Stimulated activated effector memory CD8-positive, alpha-beta T cell treated with anti-CD3 and anti-CD28 coated beads, Interleukin-12 subunit alpha, Interleukin-12 subunit beta, amount 100 ng/mL, for 72 hours (primary cell): ENCODE measurements at regions not wholly inside any gene's neighbourhood (a gene's known extent, or its start where the extent isn't known, plus 50 kb on each side); places are given as distances from the start of the nearest gene placed in this dataset.

Experiments used
- ATAC-seq: fragments of 150-1000 bp; cut with Tn5 transposase; 2 replicates; pipeline ENCODE4 v1.10.0; 2021
- DNase-seq, 2 donors: peaks; one replicate each; pipeline ENCODE4 v3.0.0; 2021 to 2022; ENCODE audit warnings: low spot score in 2 of 2
- H3K27ac Mint-ChIP-seq: one replicate; pipeline ENCODE4 v1.8.0; 2022; ENCODE audit warnings: mild to moderate bottlenecking, mixed read lengths
- H3K36me3 Mint-ChIP-seq: one replicate; pipeline ENCODE4 v1.8.0; 2022; ENCODE audit warnings: mild to moderate bottlenecking, mixed read lengths
- H3K4me1 Mint-ChIP-seq: one replicate; pipeline ENCODE4 v1.8.0; 2022; ENCODE audit warnings: mixed read lengths
- H3K4me3 Mint-ChIP-seq: one replicate; pipeline ENCODE4 v1.8.0; 2022; ENCODE audit warnings: mild to moderate bottlenecking, mixed read lengths
- H3K9me3 Mint-ChIP-seq: one replicate; pipeline ENCODE4 v1.8.0; 2022; ENCODE audit warnings: mixed read lengths

- H3K9me3 Mint-ChIP-seq = no peaks in the 10 kb centered on the region
- no peak overlapping the region for H3K4me3 Mint-ChIP-seq
- DNase-seq = no peak
- no peaks in the 10 kb centered on the region for H3K36me3 Mint-ChIP-seq
- peaks cover 19% of the 10 kb centered on the region for H3K4me1 Mint-ChIP-seq
- no peak for ATAC-seq
- H3K27ac Mint-ChIP-seq = no peak overlapping the region
Observed at GRCh38 chr18:54710074-54710899, 118.0 kb upstream of the RAB27B start.

GRCh38 chr18:54710900-54711281 lies 117.4 kb upstream of the RAB27B start:
- DNase-seq (no peak), ATAC-seq (no peak)
- Mint-ChIP-seq H3K4me3 (no peak overlapping the region), H3K4me1 (peaks cover 19% of the 10 kb centered on the region), H3K36me3 (no peaks in the 10 kb centered on the region), H3K9me3 (no peaks in the 10 kb centered on the region), H3K27ac (no peak overlapping the region)

- Mint-ChIP-seq H3K27ac (no peak overlapping the region), H3K4me1 (peaks cover 20% of the 10 kb centered on the region), H3K4me3 (no peak overlapping the region), H3K9me3 (no peaks in the 10 kb centered on the region), H3K36me3 (no peaks in the 10 kb centered on the region)
- ATAC-seq (peak; percentile 64), DNase-seq (no peak)
Observed at GRCh38 chr18:54712306-54712705, 116.0 kb upstream of the RAB27B start.

GRCh38 chr18:54712758-54713157 lies 115.5 kb upstream of the RAB27B start:
- Mint-ChIP-seq H3K4me1 (peaks cover 24% of the 10 kb centered on the region), H3K4me3 (no peak overlapping the region), H3K9me3 (no peaks in the 10 kb centered on the region), H3K27ac (no peak overlapping the region), H3K36me3 (no peaks in the 10 kb centered on the region)
- no peak for ATAC-seq
- DNase-seq = no peak

GRCh38 chr18:54713386-54713785 lies 114.9 kb upstream of the RAB27B start:
- Mint-ChIP-seq H3K4me3 (no peak overlapping the region), H3K36me3 (no peaks in the 10 kb centered on the region), H3K9me3 (no peaks in the 10 kb centered on the region), H3K27ac (no peak overlapping the region), H3K4me1 (peaks cover 30% of the 10 kb centered on the region)
- no peak for ATAC-seq
- no peak for DNase-seq

- Mint-ChIP-seq H3K4me1 (peaks cover 35% of the 10 kb centered on the region), H3K36me3 (no peaks in the 10 kb centered on the region), H3K9me3 (no peaks in the 10 kb centered on the region), H3K27ac (no peak overlapping the region), H3K4me3 (no peak overlapping the region)
- DNase-seq = no peak
- ATAC-seq = no peak
Observed at GRCh38 chr18:54714851-54715250, 113.4 kb upstream of the RAB27B start.

- ATAC-seq (no peak), DNase-seq (no peak)
- no peaks in the 10 kb centered on the region for H3K9me3 Mint-ChIP-seq
- H3K4me1 Mint-ChIP-seq = peaks cover 35% of the 10 kb centered on the region
- H3K27ac Mint-ChIP-seq = no peak overlapping the region
- H3K4me3 Mint-ChIP-seq = peak overlapping the region; percentile 59
- H3K36me3 Mint-ChIP-seq = no peaks in the 10 kb centered on the region
Observed at GRCh38 chr18:54716586-54716985, 111.7 kb upstream of the RAB27B start.

GRCh38 chr18:54717673-54718407 lies 110.4 kb upstream of the RAB27B start:
- Mint-ChIP-seq H3K36me3 (no peaks in the 10 kb centered on the region), H3K9me3 (no peaks in the 10 kb centered on the region), H3K4me1 (peaks cover 35% of the 10 kb centered on the region), H3K4me3 (peak overlapping the region; percentile 59), H3K27ac (no peak overlapping the region)
- DNase-seq = peak; percentile 22 to 65
- peak; percentile 85 for ATAC-seq

- DNase-seq (no peak), ATAC-seq (peak; percentile 78)
- Mint-ChIP-seq H3K4me1 (peaks cover 30% of the 10 kb centered on the region), H3K36me3 (no peaks in the 10 kb centered on the region), H3K9me3 (no peaks in the 10 kb centered on the region), H3K4me3 (peak overlapping the region; percentile 59), H3K27ac (no peak overlapping the region)
Observed at GRCh38 chr18:54718408-54718773, 109.9 kb upstream of the RAB27B start.

GRCh38 chr18:54720620-54721019 lies 107.7 kb upstream of the RAB27B start:
- H3K4me1 Mint-ChIP-seq = peaks cover 16% of the 10 kb centered on the region
- H3K27ac Mint-ChIP-seq = no peak overlapping the region
- ATAC-seq (no peak), DNase-seq (no peak)
- no peaks in the 10 kb centered on the region for H3K9me3 Mint-ChIP-seq
- H3K36me3 Mint-ChIP-seq = no peaks in the 10 kb centered on the region
- H3K4me3 Mint-ChIP-seq = no peak overlapping the region

GRCh38 chr18:54726143-54726542 lies 102.1 kb upstream of the RAB27B start:
- H3K4me3 Mint-ChIP-seq = no peak overlapping the region
- DNase-seq = no peak
- H3K9me3 Mint-ChIP-seq = no peaks in the 10 kb centered on the region
- H3K4me1 Mint-ChIP-seq = no peaks in the 10 kb centered on the region
- no peaks in the 10 kb centered on the region for H3K36me3 Mint-ChIP-seq
- no peak for ATAC-seq
- H3K27ac Mint-ChIP-seq = no peak overlapping the region

GRCh38 chr18:54734059-54734458 lies 94.2 kb upstream of the RAB27B start:
- H3K4me3 Mint-ChIP-seq = no peak overlapping the region
- H3K4me1 Mint-ChIP-seq = no peaks in the 10 kb centered on the region

GRCh38 chr18:54736981-54737380 lies 91.3 kb upstream of the RAB27B start:
- H3K27ac Mint-ChIP-seq = no peak overlapping the region
- ATAC-seq (peak; percentile 75), DNase-seq (no peak)
- H3K4me1 Mint-ChIP-seq = no peaks in the 10 kb centered on the region
- peaks cover 8% of the 10 kb centered on the region for H3K9me3 Mint-ChIP-seq
- no peaks in the 10 kb centered on the region for H3K36me3 Mint-ChIP-seq
- no peak overlapping the region for H3K4me3 Mint-ChIP-seq

More at GRCh38 chr18:54734059-54734458, 94.2 kb upstream of the RAB27B start:
- no peak for ATAC-seq
- no peak for DNase-seq
- Mint-ChIP-seq H3K27ac (no peak overlapping the region), H3K36me3 (no peaks in the 10 kb centered on the region), H3K9me3 (peaks cover 8% of the 10 kb centered on the region)

GRCh38 chr18:54737986-54738385 lies 90.3 kb upstream of the RAB27B start:
- Mint-ChIP-seq H3K36me3 (no peaks in the 10 kb centered on the region), H3K4me1 (no peaks in the 10 kb centered on the region), H3K4me3 (no peak overlapping the region), H3K27ac (no peak overlapping the region), H3K9me3 (peaks cover 8% of the 10 kb centered on the region)
- peak; percentile 48 for ATAC-seq
- DNase-seq = no peak

- Mint-ChIP-seq H3K36me3 (no peaks in the 10 kb centered on the region), H3K4me3 (no peak overlapping the region), H3K9me3 (peaks cover 8% of the 10 kb centered on the region), H3K4me1 (no peaks in the 10 kb centered on the region), H3K27ac (no peak overlapping the region)
- DNase-seq = no peak
- ATAC-seq = no peak
Observed at GRCh38 chr18:54739476-54739875, 88.8 kb upstream of the RAB27B start.
